Gastrocnemius medialis (tissue), 4 donors: ENCODE measurements at regions not wholly inside any gene's neighbourhood (a gene's known extent, or its start where the extent isn't known, plus 50 kb on each side); places are given as distances from the start of the nearest gene placed in this dataset.

ENCODE experiments used
- CTCF ChIP-seq, 5 experiments: fragments of 450-650 bp in 3 of 5; fragments of 200-600 bp in 2 of 5; sonication (generic) in 2 of 5; IDR thresholded peaks in 4 of 5; conservative IDR thresholded peaks in 1 of 5; 1 replicate in 4 of 5; 2 replicates in 1 of 5; pipeline ENCODE4 v1.5.1; 2016 to 2019; ENCODE audit warnings: antibody characterized with exemption in 5 of 5, mild to moderate bottlenecking in 3 of 5, moderate library complexity in 3 of 5
- POLR2A ChIP-seq, 2 donors: fragments of 450-650 bp; IDR thresholded peaks; one replicate each; pipeline ENCODE4 v1.6.1; 2017; ENCODE audit warnings: antibody characterized with exemption in 2 of 2, mild to moderate bottlenecking in 2 of 2, moderate library complexity in 2 of 2

GRCh38 chr17:73976147-73976546, 227.3 kb upstream of the RPL38 start:
- TF ChIP-seq CTCF (IDR thresholded peaks at IDR 0.05 in 4 of 5, conservative IDR thresholded peaks at IDR 0.05 in 1 of 5): no peak
- no peak for TF ChIP-seq POLR2A (IDR thresholded peaks at IDR 0.05)
